Central memory CD4-positive, alpha-beta T cell (primary cell): ENCODE measurements at regions not wholly inside any gene's neighbourhood (a gene's known extent, or its start where the extent isn't known, plus 50 kb on each side); places are given as distances from the start of the nearest gene placed in this dataset.

Experiments used
- DNase-seq: peaks from one replicate; pipeline ENCODE4 v3.0.0; 2022

- no peak for DNase-seq
Observed at GRCh38 chr16:66289051-66289680, 77.3 kb upstream of the CDH5 start.

GRCh38 chr16:66287926-66288325 lies 78.6 kb upstream of the CDH5 start:
- no peak for DNase-seq

- no peak for DNase-seq
Observed at GRCh38 chr16:66287416-66287815, 79.1 kb upstream of the CDH5 start.

GRCh38 chr16:66286527-66286926 lies 80.0 kb upstream of the CDH5 start:
- DNase-seq = no peak

- DNase-seq = no peak
Observed at GRCh38 chr16:66278604-66279262, 87.8 kb upstream of the CDH5 start.

- DNase-seq = no peak
Observed at GRCh38 chr16:66278111-66278531, 88.4 kb upstream of the CDH5 start.

GRCh38 chr16:66277311-66278070 lies 89.0 kb upstream of the CDH5 start:
- DNase-seq = no peak

GRCh38 chr16:66275775-66276428 lies 90.6 kb upstream of the CDH5 start:
- no peak for DNase-seq

GRCh38 chr16:66274335-66275110 lies 92.0 kb upstream of the CDH5 start:
- DNase-seq = no peak

- no peak for DNase-seq
Observed at GRCh38 chr16:66273644-66274334, 92.7 kb upstream of the CDH5 start.

GRCh38 chr16:66273053-66273452 lies 93.4 kb upstream of the CDH5 start:
- DNase-seq = no peak

- no peak for DNase-seq
Observed at GRCh38 chr16:66272461-66272860, 94.0 kb upstream of the CDH5 start.

GRCh38 chr16:66271074-66272060 lies 95.1 kb upstream of the CDH5 start:
- no peak for DNase-seq

- peak; percentile 31 for DNase-seq
Observed at GRCh38 chr16:66270333-66270927, 96.1 kb upstream of the CDH5 start.

GRCh38 chr16:66269617-66270332 lies 96.7 kb upstream of the CDH5 start:
- no peak for DNase-seq

- DNase-seq = no peak
Observed at GRCh38 chr16:66267292-66268014, 99.0 kb upstream of the CDH5 start.

- no peak for DNase-seq
Observed at GRCh38 chr16:66266436-66267291, 99.8 kb upstream of the CDH5 start.
